Jurkat, Clone E6-1 (cell line): ENCODE measurements at regions not wholly inside any gene's neighbourhood (a gene's known extent, or its start where the extent isn't known, plus 50 kb on each side); places are given as distances from the start of the nearest gene placed in this dataset.

Experiments used
- DNase-seq: peaks from one replicate; pipeline ENCODE4 v3.0.0-alpha.2; 2011; ENCODE audit warnings: low read depth, low spot score
- H3K4me3 ChIP-seq: 2 replicates; pipeline ENCODE4 v1.5.1; 2011; ENCODE audit warnings: mild to moderate bottlenecking, low read length, control low read depth, moderate library complexity

GRCh38 chr13:73715911-73716510 is 418.2 kb downstream of the KLF12 start:
- no peak for DNase-seq
- H3K4me3 ChIP-seq: no peak overlapping the region

- DNase-seq: no peak
Observed at GRCh38 chr13:73715114-73715910, 418.9 kb downstream of the KLF12 start.

GRCh38 chr13:73714522-73714921 is 419.7 kb downstream of the KLF12 start:
- no peak for DNase-seq
- no peak overlapping the region for H3K4me3 ChIP-seq

More at GRCh38 chr13:73715114-73715910, 418.9 kb downstream of the KLF12 start:
- no peak overlapping the region for H3K4me3 ChIP-seq

DNA sequence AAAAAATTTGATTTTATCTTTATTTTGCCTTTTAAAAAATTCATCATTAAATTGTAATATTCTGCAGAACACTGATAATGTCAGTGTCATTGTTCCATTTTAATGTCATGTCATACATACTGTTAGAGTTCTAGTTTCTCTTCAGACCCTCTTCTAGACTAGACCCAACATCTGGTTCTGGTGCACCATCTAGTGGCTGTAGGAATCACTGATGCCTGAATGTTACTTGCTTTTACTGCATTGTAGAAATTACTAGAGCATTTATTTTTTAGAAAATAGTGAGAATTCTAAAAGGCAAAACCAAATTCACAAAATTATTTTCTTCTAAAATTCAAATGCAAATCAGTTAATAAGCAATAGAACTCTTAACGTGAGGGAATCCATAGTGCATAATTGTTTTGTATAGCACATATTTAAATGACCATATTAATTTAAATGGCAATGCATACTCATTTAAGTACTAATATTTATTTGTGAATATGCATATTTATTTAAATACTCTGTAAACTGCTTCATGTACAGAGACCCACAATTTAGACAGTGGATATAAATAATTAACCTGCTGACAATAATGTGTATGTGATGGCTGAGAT is 425.7 kb downstream of the KLF12 start:
- peak; percentile 45 for DNase-seq
- H3K4me3 ChIP-seq: no peak overlapping the region

- no peak overlapping the region for H3K4me3 ChIP-seq
- no peak for DNase-seq
Observed at GRCh38 chr13:73704587-73704986, 429.6 kb downstream of the KLF12 start.

- no peak overlapping the region for H3K4me3 ChIP-seq
- DNase-seq: no peak
Observed at GRCh38 chr13:73703606-73704005, 430.6 kb downstream of the KLF12 start.

DNA sequence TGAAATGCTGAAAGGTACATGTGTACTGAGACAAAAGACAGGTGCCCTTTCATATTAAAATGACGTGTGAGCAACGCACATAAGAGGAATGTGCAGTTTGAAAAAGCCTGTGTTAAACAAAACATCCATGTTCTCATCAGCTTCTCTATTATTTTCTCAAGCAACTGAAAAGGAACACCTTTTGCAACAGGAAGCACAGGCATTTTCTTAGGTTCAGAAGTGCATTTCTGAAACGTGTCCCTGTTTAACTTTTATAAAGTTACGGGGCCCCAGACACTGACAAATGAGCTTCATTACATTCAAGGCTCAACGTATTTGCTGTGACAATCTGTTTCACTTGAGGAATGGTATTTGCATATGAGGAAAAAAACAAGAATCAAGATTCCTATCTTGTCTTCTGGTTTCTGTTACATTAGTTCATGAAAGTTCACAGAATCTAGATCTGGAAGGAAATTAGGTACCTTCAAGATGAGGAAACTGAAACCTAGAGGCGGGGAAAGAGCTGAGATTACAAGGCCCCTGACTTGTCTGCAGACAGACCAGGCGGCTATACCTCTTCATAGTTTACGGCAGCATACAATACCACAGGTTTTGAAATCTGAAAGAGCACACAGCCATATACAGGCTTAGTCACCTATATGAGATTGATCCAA is 431.7 kb downstream of the KLF12 start:
- no peak for DNase-seq
- no peak overlapping the region for H3K4me3 ChIP-seq

DNA sequence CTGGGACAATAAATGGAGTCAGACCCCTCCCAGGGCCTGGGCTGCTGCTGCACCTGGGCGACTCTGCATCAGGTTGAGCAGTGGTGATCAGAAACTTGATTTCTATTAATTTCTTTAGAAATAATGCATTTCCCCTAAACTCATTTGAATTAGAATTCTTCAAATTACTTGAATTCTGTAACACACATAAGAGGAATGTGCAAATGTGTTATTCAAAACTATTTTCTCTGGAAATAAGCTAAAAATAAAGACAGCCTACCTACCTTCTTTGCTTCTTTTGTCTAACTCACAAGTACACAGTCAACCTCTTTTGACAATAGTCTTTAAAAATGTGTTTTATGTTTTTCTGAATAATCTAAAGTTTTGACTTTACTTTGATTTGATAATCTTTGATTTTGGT is 433.0 kb downstream of the KLF12 start:
- H3K4me3 ChIP-seq: no peak overlapping the region
- DNase-seq: no peak

GRCh38 chr13:73698859-73699258 is 435.3 kb downstream of the KLF12 start:
- H3K4me3 ChIP-seq: no peak overlapping the region
- no peak for DNase-seq

GRCh38 chr13:73697166-73697565 is 437.0 kb downstream of the KLF12 start:
- H3K4me3 ChIP-seq: no peak overlapping the region
- DNase-seq: no peak

DNA sequence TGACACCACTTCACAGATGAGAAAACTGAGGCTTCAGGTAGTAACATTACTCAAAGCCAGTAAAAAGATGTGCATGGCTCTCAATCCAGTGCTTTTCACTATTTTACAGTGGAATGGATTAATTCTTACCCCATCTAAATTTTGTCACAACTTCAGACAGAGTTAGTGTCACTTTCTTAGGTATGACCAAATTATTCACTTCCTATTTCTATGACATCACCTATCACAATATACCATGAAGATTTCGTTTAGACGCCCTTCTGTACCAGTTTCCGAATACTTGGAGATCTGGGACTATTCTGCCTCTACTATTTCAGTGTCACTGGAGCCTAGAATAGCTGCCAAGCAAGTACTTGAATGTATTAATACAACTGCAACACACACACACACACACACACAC is 437.5 kb downstream of the KLF12 start:
- no peak for DNase-seq
- H3K4me3 ChIP-seq: no peak overlapping the region

DNA sequence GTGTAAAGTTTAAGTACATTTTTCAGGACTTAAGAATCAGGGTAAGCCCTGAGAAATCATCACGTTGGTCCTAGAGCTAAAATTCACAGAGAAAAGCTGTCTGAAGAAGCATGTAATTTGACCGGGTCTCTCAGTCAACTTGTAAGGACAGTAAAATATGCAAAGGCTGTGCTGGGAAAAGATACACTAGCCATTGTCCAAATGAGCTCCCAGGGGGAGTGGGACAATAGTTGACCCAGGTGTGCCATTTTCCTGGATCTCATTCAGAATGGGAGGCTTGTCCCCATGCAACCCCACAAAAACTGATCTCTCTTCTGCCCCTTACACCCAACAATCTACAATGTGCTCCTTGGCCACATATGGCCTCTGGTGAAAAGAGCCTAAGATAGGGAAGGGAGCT is 437.9 kb downstream of the KLF12 start:
- H3K4me3 ChIP-seq: no peak overlapping the region
- no peak for DNase-seq

- no peak overlapping the region for H3K4me3 ChIP-seq
Observed at GRCh38 chr13:73695325-73695724, 438.9 kb downstream of the KLF12 start.

DNA sequence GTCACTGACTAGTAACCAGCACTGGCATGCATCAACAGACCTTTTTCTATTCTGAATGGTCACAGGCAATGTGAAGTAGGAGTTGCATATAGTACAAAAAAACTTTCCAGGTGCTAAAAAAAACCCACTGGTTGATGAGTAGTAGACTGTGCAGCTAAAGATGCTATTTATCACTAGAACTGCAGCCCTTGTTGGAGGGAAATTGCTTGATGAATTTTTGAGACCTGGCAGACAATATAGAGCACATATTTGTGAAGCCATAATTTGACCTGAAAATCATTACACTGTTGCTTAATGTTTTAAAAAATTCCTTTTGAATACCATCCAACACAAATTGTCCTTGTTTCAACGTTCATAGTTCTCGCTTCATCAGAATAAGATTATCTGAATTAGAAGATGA is 441.0 kb downstream of the KLF12 start:
- DNase-seq: no peak
- no peak overlapping the region for H3K4me3 ChIP-seq

More at GRCh38 chr13:73695325-73695724, 438.9 kb downstream of the KLF12 start:
- no peak for DNase-seq

- H3K4me3 ChIP-seq: no peak overlapping the region
- no peak for DNase-seq
Observed at GRCh38 chr13:73691891-73692290, 442.3 kb downstream of the KLF12 start.

DNA sequence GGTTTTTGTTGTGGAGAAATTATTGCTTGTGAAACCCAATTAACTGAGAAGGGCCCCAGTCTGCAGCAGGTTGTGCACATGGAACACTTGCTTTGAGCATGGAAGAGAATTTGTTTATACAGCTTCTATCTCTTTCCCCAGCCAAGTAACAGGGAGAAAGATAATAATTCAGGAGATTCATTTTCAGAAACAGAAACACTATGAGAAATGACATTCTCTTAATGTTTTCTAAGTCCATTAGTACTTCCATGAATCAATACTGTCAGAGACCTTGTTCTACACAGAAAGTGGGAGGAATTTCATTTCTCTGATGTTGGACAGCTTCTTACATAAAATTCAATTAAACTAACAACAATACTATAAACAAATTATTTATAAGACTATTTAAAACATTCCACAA is 446.3 kb downstream of the KLF12 start:
- H3K4me3 ChIP-seq: no peak overlapping the region
- DNase-seq: no peak

DNA sequence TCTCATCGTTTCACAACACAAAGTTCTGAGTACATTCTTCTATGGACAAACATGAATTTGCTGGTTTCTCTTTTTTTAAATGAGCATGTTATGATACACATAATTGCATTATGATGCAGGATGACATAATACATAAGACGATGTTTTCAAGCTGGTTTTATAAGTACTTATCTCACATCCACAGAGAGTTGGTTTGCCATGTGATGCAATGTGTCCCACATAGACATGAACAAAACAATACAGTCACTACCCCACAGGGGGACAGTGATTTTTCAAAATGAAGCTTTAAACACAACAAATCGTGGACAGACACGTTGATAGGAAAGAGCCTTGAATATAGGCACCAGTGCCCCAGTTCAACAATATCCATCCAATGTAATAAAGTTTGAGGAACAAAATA is 447.1 kb downstream of the KLF12 start:
- DNase-seq: no peak
- H3K4me3 ChIP-seq: no peak overlapping the region

DNA sequence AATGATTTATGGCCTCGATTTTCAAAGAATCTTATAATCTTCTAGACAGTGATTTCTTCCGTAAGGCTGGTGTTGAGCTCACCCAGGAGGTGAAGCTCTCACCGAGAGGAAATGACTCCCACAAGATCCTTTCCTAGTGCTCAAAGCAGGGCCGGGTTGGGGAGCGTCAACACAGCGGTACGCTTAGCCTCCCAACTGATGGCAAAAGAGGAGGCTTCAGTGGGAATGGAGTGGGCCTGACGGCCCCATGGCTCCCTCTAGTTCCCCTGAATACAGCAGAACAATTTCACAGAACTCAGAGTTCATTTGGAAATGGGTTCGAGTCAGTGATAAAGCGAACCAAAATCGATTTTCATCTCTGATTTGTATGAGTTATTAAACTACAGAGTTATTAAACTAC is 449.5 kb downstream of the KLF12 start:
- no peak for DNase-seq
- no peak overlapping the region for H3K4me3 ChIP-seq

DNA sequence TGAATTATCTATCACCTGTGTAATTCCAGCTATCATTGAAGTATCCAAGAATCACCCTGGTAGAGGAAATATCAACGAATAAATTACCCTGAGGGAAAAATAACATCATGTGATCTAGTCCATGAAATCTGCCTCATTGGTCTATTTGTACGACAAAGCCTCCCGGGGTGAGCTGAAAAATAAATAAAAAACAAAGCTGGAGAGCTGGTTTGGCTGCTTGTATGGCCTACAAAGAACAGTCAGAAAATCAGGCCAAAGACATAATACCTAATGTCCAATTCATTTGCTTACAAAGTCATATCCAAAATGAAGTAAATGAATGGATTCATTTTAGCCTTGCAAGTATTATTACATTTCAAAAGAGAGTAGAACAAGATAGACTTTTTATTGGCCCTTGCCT is 449.9 kb downstream of the KLF12 start:
- H3K4me3 ChIP-seq: no peak overlapping the region
- DNase-seq: no peak

- DNase-seq: no peak
- no peak overlapping the region for H3K4me3 ChIP-seq
Observed at GRCh38 chr13:73683746-73684145, 450.5 kb downstream of the KLF12 start.
